ENCODE measurements at regions not wholly inside any gene's neighbourhood (a gene's known extent, or its start where the extent isn't known, plus 50 kb on each side); places are given as distances from the start of the nearest gene placed in this dataset.
"Not testable (repeated sequence)": the region's sequence is repeated elsewhere in the genome, so short reads cannot be mapped to it uniquely, and the experiment has no call there.

GRCh38 chr15:20642054-20642767 lies 100.6 kb upstream of the GOLGA6L6 start:
- no peak overlapping the region for H3K27ac ChIP-seq (ENCODE audit: low read depth in 1 of 2, low read length in 2 of 2)
- no peak overlapping the region for H3K9ac ChIP-seq (ENCODE audit: low read depth in 1 of 2, low read length in 2 of 2)
- TF ChIP-seq RXRA (IDR thresholded peaks at IDR 0.05) = no peak
- TF ChIP-seq GABPA (IDR thresholded peaks at IDR 0.05 in 1 of 2, conservative IDR thresholded peaks at IDR 0.05 in 1 of 2) = no peak
- no peak for TF ChIP-seq CTCF (IDR thresholded peaks at IDR 0.05; ENCODE audit: low read depth, low read length, missing input control)
- no peak for TF ChIP-seq EGR1 (IDR thresholded peaks at IDR 0.05; ENCODE audit: low read depth in 2 of 2)
- TF ChIP-seq ATF3 (IDR thresholded peaks at IDR 0.05) = no peak
- TF ChIP-seq YY1 (IDR thresholded peaks at IDR 0.05) = no peak
- no peak for TF ChIP-seq HNF4A (conservative IDR thresholded peaks at IDR 0.05)
- no peak for TF ChIP-seq JUND (IDR thresholded peaks at IDR 0.05)
- TF ChIP-seq MAX (IDR thresholded peaks at IDR 0.05) = no peak
- no peak for TF ChIP-seq FOXA2 (IDR thresholded peaks at IDR 0.05)
- TF ChIP-seq HNF4G (IDR thresholded peaks at IDR 0.05) = no peak
- TF ChIP-seq ZBTB33 (IDR thresholded peaks at IDR 0.05) = no peak
- no peak for TF ChIP-seq RAD21 (IDR thresholded peaks at IDR 0.05)
- no peak for TF ChIP-seq REST (IDR thresholded peaks at IDR 0.05)
- DNase-seq (ENCODE audit: low spot score) = no peak
- no peak overlapping the region for H3K4me3 ChIP-seq (ENCODE audit: low read depth in 1 of 3, low read length in 3 of 3)
- no peaks in the 10 kb centered on the region for H3K36me3 ChIP-seq (ENCODE audit: control insufficient read depth in 4 of 4, insufficient read depth in 3 of 4, low read depth in 1 of 4, low read length in 3 of 4)
- WGBS = 55% methylated on average over 6 of the region's 6 CpGs
- H3K9me3 ChIP-seq (ENCODE audit: control insufficient read depth in 4 of 4, low read length in 3 of 4) = no peaks in the 10 kb centered on the region
- H3K4me1 ChIP-seq (ENCODE audit: control insufficient read depth in 4 of 4, insufficient read depth in 4 of 4, low read length in 3 of 4) = no peaks in the 10 kb centered on the region
- peaks cover 0 to 16% (median 7%) of the 10 kb centered on the region in 4 donors for H3K27me3 ChIP-seq (ENCODE audit: control insufficient read depth in 4 of 4, insufficient read depth in 4 of 4, low read length in 3 of 4)

- H3K9ac ChIP-seq (ENCODE audit: low read depth in 1 of 2, low read length in 2 of 2); H3K27ac ChIP-seq (ENCODE audit: low read depth in 1 of 2, low read length in 2 of 2); H3K36me3 ChIP-seq (ENCODE audit: control insufficient read depth in 4 of 4, insufficient read depth in 3 of 4, low read depth in 1 of 4, low read length in 3 of 4); H3K4me1 ChIP-seq (ENCODE audit: control insufficient read depth in 4 of 4, insufficient read depth in 4 of 4, low read length in 3 of 4); DNase-seq (ENCODE audit: low spot score); H3K9me3 ChIP-seq (ENCODE audit: control insufficient read depth in 4 of 4, low read length in 3 of 4); H3K4me3 ChIP-seq (ENCODE audit: low read depth in 1 of 3, low read length in 3 of 3): not testable (repeated sequence)
- WGBS = 0% methylated on average over 2 of the region's 5 CpGs
- H3K27me3 ChIP-seq (ENCODE audit: control insufficient read depth in 4 of 4, insufficient read depth in 4 of 4, low read length in 3 of 4) = peaks cover 0 to 16% (median 7%) of the 10 kb centered on the region in 4 donors
These were observed 98.8 kb upstream of the GOLGA6L6 start for GRCh38 chr15:20640427-20640826.

GRCh38 chr15:20639224-20639623 lies 97.6 kb upstream of the GOLGA6L6 start:
- not testable (repeated sequence) for H3K9ac ChIP-seq (ENCODE audit: low read depth in 1 of 2, low read length in 2 of 2); H3K4me1 ChIP-seq (ENCODE audit: control insufficient read depth in 4 of 4, insufficient read depth in 4 of 4, low read length in 3 of 4); H3K27ac ChIP-seq (ENCODE audit: low read depth in 1 of 2, low read length in 2 of 2); H3K4me3 ChIP-seq (ENCODE audit: low read depth in 1 of 3, low read length in 3 of 3); H3K9me3 ChIP-seq (ENCODE audit: control insufficient read depth in 4 of 4, low read length in 3 of 4); DNase-seq (ENCODE audit: low spot score); H3K36me3 ChIP-seq (ENCODE audit: control insufficient read depth in 4 of 4, insufficient read depth in 3 of 4, low read depth in 1 of 4, low read length in 3 of 4)
- peaks cover 0 to 15% (median 6%) of the 10 kb centered on the region in 4 donors for H3K27me3 ChIP-seq (ENCODE audit: control insufficient read depth in 4 of 4, insufficient read depth in 4 of 4, low read length in 3 of 4)
- WGBS = no CpG with 5 or more reads among the region's 5 CpGs

GRCh38 chr15:20637499-20637898 lies 95.9 kb upstream of the GOLGA6L6 start:
- H3K27me3 ChIP-seq (ENCODE audit: control insufficient read depth in 4 of 4, insufficient read depth in 4 of 4, low read length in 3 of 4); DNase-seq (ENCODE audit: low spot score); H3K36me3 ChIP-seq (ENCODE audit: control insufficient read depth in 4 of 4, insufficient read depth in 3 of 4, low read depth in 1 of 4, low read length in 3 of 4); H3K4me3 ChIP-seq (ENCODE audit: low read depth in 1 of 3, low read length in 3 of 3); H3K9ac ChIP-seq (ENCODE audit: low read depth in 1 of 2, low read length in 2 of 2); H3K27ac ChIP-seq (ENCODE audit: low read depth in 1 of 2, low read length in 2 of 2); H3K4me1 ChIP-seq (ENCODE audit: control insufficient read depth in 4 of 4, insufficient read depth in 4 of 4, low read length in 3 of 4); H3K9me3 ChIP-seq (ENCODE audit: control insufficient read depth in 4 of 4, low read length in 3 of 4): not testable (repeated sequence)
- WGBS = 31% methylated on average over 2 of the region's 3 CpGs
